ENCODE measurements at regions not wholly inside any gene's neighbourhood (a gene's known extent, or its start where the extent isn't known, plus 50 kb on each side); places are given as distances from the start of the nearest gene placed in this dataset.
"Not testable (repeated sequence)": the region's sequence is repeated elsewhere in the genome, so short reads cannot be mapped to it uniquely, and the experiment has no call there.

GRCh38 chr7:127476618-127477017 is 84.1 kb upstream of the ZNF800 start:
- Histone ChIP-seq H3K36me3 (no peaks in the 10 kb centered on the region), H3K4me3 (no peak overlapping the region), H3K27ac (no peak overlapping the region), H3K27me3 (no peaks in the 10 kb centered on the region), H3K9me3 (no peaks in the 10 kb centered on the region), H3K4me1 (no peaks in the 10 kb centered on the region)
- 79 to 80% methylated on average over 1 of the region's 1 CpG for WGBS, 2 donors (ENCODE audit: low coverage in 1 of 2)
- DNase-seq: no peak
- intact Hi-C loops (cut with DNase I; ENCODE audit: low total_unique reads) (no loop called here), in situ Hi-C loops (cut with MboI; ENCODE audit: low pct_ligation_motif_present in 1 of 4, low pct_unique_long_range_greater_than_20kb in 1 of 4, low sequenced_read_pairs in 3 of 4) (no loop called here)
- TF ChIP-seq CTCF (IDR thresholded peaks at IDR 0.05) (no peak), EP300 (IDR thresholded peaks at IDR 0.05; ENCODE audit: low read depth) (no peak), POLR2AphosphoS5 (IDR thresholded peaks at IDR 0.05) (no peak), POLR2A (IDR thresholded peaks at IDR 0.05) (no peak)

- no peak overlapping the region for H3K4me3 ChIP-seq
- no peaks in the 10 kb centered on the region for H3K36me3 ChIP-seq
- TF ChIP-seq CTCF (IDR thresholded peaks at IDR 0.05) (no peak), POLR2AphosphoS5 (IDR thresholded peaks at IDR 0.05) (no peak), EP300 (IDR thresholded peaks at IDR 0.05; ENCODE audit: low read depth) (no peak), POLR2A (IDR thresholded peaks at IDR 0.05) (no peak)
- no peak for DNase-seq
- no peaks in the 10 kb centered on the region for H3K9me3 ChIP-seq
- in situ Hi-C loops (cut with MboI; ENCODE audit: low pct_ligation_motif_present in 1 of 4, low pct_unique_long_range_greater_than_20kb in 1 of 4, low sequenced_read_pairs in 3 of 4): no loop called here
- H3K27ac ChIP-seq: no peak overlapping the region
- intact Hi-C loops (cut with DNase I; ENCODE audit: low total_unique reads): no loop called here
- no peaks in the 10 kb centered on the region for H3K27me3 ChIP-seq
- no peaks in the 10 kb centered on the region for H3K4me1 ChIP-seq
Measured at GRCh38 chr7:127474457-127474856, 81.9 kb upstream of the ZNF800 start.

GRCh38 chr7:127473409-127473808 is 80.9 kb upstream of the ZNF800 start:
- no peak overlapping the region for H3K4me3 ChIP-seq
- H3K36me3 ChIP-seq: no peaks in the 10 kb centered on the region
- intact Hi-C loops (cut with DNase I; ENCODE audit: low total_unique reads) (no loop called here), in situ Hi-C loops (cut with MboI; ENCODE audit: low pct_ligation_motif_present in 1 of 4, low pct_unique_long_range_greater_than_20kb in 1 of 4, low sequenced_read_pairs in 3 of 4) (no loop called here)
- H3K9me3 ChIP-seq: no peaks in the 10 kb centered on the region
- DNase-seq: no peak
- no peaks in the 10 kb centered on the region for H3K4me1 ChIP-seq
- TF ChIP-seq EP300 (IDR thresholded peaks at IDR 0.05; ENCODE audit: low read depth): no peak
- H3K27me3 ChIP-seq: no peaks in the 10 kb centered on the region
- no peak overlapping the region for H3K27ac ChIP-seq
- whole genome bisulfite sequencing, 2 donors (ENCODE audit: low coverage in 1 of 2): 17 to 19% methylated on average over 1 of the region's 1 CpG

- in situ Hi-C loops (cut with MboI; ENCODE audit: low pct_ligation_motif_present in 1 of 4, low pct_unique_long_range_greater_than_20kb in 1 of 4, low sequenced_read_pairs in 3 of 4): no loop called here
Measured at GRCh38 chr7:127460077-127460476, 67.6 kb upstream of the ZNF800 start.

GRCh38 chr7:127451258-127451657 is 58.8 kb upstream of the ZNF800 start:
- H3K27ac ChIP-seq; H3K4me1 ChIP-seq; H3K9me3 ChIP-seq; H3K4me3 ChIP-seq; in situ Hi-C loops (cut with MboI; ENCODE audit: low pct_ligation_motif_present in 1 of 4, low pct_unique_long_range_greater_than_20kb in 1 of 4, low sequenced_read_pairs in 3 of 4); DNase-seq; intact Hi-C loops (cut with DNase I; ENCODE audit: low total_unique reads); H3K36me3 ChIP-seq: not testable (repeated sequence)
- peaks cover 12% of the 10 kb centered on the region for H3K27me3 ChIP-seq
- WGBS, 2 donors (ENCODE audit: low coverage in 1 of 2): 76% methylated on average over 10 of the region's 10 CpGs; no CpG with 5 or more reads in 1 of the 2 donors

More at GRCh38 chr7:127460077-127460476, 67.6 kb upstream of the ZNF800 start:
- TF ChIP-seq POLR2AphosphoS5 (IDR thresholded peaks at IDR 0.05): no peak
- no peak overlapping the region for H3K4me3 ChIP-seq
- H3K9me3 ChIP-seq: no peaks in the 10 kb centered on the region
- H3K36me3 ChIP-seq: no peaks in the 10 kb centered on the region
- H3K4me1 ChIP-seq: no peaks in the 10 kb centered on the region
- no peaks in the 10 kb centered on the region for H3K27me3 ChIP-seq
- intact Hi-C loops (cut with DNase I; ENCODE audit: low total_unique reads): no loop called here
- H3K27ac ChIP-seq: no peak overlapping the region
- no peak for DNase-seq

- H3K27ac ChIP-seq: no peak overlapping the region
- in situ Hi-C loops (cut with MboI; ENCODE audit: low pct_ligation_motif_present in 1 of 4, low pct_unique_long_range_greater_than_20kb in 1 of 4, low sequenced_read_pairs in 3 of 4): loop anchor here in 1 of 4 donors (10.0 kb wide), 1 partner anchor 104 kb away; no protein-coding TSS in a partner anchor
- WGBS, 2 donors (ENCODE audit: low coverage in 1 of 2): 52 to 62% methylated on average over 2 to 3 of the region's 3 CpGs
- intact Hi-C loops (cut with DNase I; ENCODE audit: low total_unique reads): no loop called here
- peaks cover 12% of the 10 kb centered on the region for H3K27me3 ChIP-seq
- no peak for DNase-seq
- no peak for TF ChIP-seq POLR2A (IDR thresholded peaks at IDR 0.05)
- TF ChIP-seq EP300 (IDR thresholded peaks at IDR 0.05; ENCODE audit: low read depth): no peak
- no peak for TF ChIP-seq CTCF (IDR thresholded peaks at IDR 0.05)
- no peak for TF ChIP-seq POLR2AphosphoS5 (IDR thresholded peaks at IDR 0.05)
- peaks cover 0 to 12% of the 10 kb centered on the region in 2 donors for H3K9me3 ChIP-seq
- H3K4me1 ChIP-seq: no peaks in the 10 kb centered on the region
- no peaks in the 10 kb centered on the region for H3K36me3 ChIP-seq
- no peak overlapping the region for H3K4me3 ChIP-seq
Measured at GRCh38 chr7:127448566-127448965, 56.1 kb upstream of the ZNF800 start.
